GM21390 (cell line): ENCODE measurements at regions not wholly inside any gene's neighbourhood (a gene's known extent, or its start where the extent isn't known, plus 50 kb on each side); places are given as distances from the start of the nearest gene placed in this dataset.
"Not testable (repeated sequence)": the region's sequence is repeated elsewhere in the genome, so short reads cannot be mapped to it uniquely, and the experiment has no call there.

Experiments used
- ATAC-seq: cut with Tn5 transposase; IDR thresholded peaks from one replicate; pipeline ENCODE4 v1.9.1; 2021; ENCODE audit not compliant: unreplicated experiment

DNA sequence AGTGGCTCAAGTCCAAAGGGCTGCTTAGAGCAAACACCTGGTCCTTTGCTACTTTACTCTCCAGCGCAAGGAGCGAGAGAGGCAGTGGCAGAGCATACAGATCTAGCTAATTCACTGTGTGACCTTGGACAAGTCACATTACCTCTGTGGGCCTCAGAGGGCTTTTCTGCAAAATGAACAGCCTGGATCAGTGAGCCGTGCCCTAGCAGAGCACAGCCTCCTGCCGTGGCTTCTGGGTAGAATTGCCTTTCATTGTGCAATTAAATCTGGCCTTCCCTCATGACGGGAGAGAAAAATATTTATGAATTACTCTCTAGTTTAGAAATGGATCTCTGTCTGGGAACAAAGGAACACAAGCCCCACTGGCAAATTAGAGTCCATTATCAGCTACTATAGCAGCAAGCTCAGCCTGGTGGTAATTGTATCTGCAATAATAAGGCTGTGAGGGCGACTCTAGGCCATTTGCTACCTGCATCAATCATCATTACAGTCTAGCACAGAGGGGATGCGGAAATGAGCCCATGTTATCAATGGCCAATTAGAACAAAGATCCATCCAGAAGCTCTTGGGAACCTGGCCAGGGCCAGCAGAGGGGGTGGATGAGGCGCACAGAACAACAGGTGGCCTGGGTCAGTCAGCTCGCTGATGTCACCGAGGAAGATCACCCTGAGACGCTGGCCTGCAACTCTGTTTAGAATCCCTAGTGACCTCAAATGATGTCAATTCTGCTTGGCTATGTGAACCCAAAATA is 114.2 kb upstream of the LY86 start:
- ATAC-seq, result no peak

DNA sequence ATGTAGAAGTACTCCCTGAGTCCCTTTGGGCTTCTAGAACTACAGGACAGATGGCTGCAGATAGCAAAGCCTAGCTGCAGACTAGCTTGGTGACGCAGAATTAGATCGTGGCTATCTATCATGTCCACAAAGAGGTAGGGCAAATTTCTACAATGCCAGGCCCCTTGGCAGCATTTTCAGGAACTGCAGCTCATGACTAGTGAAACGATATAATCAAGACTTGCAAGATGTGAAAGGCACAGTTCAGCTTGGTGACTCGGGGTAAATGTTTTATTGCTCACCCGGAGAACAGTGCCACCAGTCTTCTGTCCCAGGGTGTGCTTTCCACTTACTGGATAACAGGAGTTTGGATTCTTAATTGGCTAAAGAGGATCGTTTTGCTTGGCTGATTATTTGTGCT is 108.7 kb upstream of the LY86 start:
- no peak for ATAC-seq

DNA sequence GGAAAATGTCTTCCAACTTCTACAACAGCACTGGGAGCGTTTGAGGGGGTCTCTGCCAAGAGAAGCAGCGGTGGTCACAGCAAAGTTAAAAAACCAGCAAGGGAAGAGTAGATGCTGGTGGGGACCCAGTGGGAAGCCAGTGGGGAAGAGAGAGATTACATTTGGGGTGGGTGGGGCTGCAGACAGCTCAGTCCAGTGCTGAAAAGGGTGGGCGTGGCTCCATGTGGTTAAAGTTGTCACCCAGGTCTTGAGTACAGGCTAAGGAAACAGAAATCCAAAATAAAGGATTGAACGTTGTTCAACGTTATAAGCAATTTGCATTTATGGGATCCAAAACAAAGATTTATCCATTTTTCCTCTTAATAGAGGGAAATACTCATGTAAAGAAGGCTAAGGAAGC is 106.3 kb upstream of the LY86 start:
- ATAC-seq, result no peak

DNA sequence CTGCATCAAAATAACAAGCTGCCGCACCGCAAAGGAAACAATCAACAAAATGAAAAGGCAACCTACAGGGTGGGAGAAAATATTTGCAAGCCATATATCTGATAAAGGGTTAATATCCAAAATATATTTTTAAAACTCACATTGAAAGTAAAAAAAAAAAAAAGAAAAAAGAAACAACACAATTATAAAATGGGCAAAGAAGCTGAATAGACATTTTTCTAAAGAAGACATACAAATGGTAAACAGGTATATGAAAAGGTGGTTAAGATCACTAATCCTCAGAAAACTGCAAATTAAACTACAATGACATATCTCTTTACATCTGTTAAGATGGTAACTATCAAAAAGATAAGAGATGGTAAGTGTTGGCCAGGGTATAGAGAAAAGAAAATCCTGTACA is 105.4 kb upstream of the LY86 start:
- no peak for ATAC-seq

DNA sequence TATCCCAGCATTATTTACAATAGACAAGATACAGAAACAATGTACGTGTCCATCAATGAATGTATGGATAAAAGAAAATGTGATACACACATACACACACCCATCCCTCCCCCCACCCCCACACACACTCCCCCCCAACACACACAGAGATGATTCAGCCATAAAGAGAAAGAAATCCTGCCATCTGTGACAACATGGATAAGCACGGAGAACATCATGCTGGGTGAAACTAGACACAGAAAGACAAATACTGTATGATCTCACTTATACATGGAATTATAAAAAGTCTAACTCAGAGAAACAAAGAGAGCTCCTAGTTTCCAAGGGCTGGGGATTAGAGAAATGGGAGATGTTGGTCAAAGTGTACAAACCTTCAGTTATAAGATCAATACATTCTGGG is 104.8 kb upstream of the LY86 start:
- no peak for ATAC-seq

DNA sequence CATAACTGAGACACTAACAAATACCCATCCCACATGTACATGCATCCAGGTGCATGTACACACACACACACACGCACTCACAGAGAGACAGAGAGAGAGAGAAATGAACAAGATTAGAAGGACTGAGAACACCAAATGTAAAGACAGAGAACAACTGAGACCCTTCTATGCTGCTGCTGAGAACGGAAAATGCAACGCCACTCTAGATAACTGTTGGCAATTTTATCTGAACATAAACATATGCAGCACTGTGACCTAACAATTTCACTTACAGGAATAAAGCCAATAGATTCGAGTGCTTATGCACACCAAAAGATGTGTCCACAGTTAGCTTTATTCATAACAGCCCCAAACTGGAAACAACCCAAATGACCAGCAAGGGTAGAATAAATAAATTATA is 103.8 kb upstream of the LY86 start:
- ATAC-seq, result no peak

DNA sequence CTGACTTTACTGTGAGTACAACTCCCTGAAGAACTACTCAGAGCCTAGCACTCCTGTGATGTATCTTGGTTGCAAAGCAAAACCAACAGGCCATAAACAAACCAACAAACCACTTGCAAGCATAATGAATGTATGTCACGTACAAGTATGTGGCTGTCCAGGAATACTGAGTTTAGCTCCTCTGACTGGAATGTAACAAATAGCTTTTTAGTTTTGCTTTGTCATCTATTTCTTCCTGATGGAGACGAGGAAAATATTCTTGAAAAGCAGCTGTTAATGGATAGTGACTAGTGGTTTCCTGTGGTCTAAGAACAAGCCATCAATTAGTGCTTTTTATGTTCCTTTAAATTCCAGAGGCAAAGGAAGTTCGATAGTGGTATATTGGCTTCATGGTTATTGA is 101.9 kb upstream of the LY86 start:
- ATAC-seq, result no peak

DNA sequence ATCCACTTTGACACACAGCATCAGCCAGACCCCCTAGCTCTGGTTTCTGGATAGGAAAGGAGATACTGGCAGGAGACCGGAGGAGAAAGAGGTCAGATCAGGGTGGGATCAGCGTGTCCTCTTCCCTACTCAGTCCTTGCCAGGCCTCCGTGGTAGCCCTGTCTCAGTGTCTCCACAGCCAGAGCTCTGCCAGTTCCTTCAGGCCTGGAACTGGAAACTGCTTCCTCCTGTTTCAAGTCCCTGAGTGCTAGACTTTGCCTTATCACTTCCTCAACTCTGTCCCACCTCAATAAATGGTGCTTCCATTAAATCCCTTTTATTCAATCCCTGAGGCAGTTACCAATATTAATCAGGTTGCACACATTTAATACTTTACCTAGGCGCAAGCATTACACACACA is 96.8 kb upstream of the LY86 start:
- no peak for ATAC-seq

DNA sequence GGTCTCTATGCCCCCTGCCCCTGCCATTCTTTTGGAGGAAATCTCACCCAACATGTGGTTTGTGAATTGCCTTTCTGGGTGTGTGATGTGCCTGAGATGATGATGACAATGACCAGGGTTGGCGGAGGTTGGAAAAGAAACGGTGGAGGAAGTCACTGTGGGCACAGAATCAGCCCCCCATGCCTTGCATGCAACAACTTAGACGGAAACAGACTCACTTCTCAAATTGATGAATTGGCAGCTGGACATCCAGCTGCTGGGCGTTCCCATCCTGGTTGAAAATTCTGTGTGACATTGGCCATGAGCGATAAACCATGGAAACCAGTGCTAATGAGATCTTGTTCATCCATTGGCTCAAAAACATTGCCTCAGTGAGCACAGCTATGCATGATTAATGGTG is 95.8 kb upstream of the LY86 start:
- ATAC-seq, result no peak

DNA sequence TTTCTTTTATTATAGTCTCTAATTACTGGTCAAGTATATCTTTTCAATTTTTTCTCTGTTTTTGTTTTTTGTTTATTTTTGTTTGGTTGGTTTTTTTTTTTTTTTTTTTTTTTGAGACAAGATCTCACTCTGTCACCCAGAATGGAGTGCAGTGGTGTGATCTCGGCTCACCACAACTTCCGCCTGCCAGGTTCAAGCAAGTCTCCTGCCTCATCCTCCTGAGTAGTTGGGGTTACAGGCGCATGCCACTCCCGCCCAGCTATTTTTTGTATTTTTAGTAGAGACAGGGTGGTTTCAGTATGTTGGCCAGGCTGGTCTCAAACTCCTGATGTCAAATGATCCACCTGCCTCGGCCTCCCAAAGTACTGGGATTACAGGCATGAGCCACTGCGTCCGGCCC is 94.4 kb upstream of the LY86 start:
- not testable (repeated sequence) for ATAC-seq

DNA sequence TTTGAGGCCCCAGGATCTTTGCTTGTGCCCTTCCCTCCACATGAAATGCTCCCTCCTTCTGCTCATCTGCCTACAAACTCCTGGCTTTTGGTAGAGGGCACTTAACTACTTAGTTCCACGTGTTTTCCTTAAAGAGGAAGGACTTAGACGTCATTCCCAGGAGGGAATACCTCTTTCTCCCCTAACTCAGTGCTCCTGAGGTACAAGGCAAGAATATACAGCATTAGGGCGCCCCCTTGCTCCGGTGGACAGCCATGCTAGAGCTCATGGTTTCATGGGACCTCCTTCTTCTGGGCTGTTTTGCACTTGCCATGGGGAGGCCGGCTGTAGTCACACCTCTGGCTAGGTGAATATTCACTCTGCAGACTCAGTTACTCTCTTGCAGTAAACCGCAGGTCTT is 93.8 kb upstream of the LY86 start:
- ATAC-seq, result peak; percentile 58

DNA sequence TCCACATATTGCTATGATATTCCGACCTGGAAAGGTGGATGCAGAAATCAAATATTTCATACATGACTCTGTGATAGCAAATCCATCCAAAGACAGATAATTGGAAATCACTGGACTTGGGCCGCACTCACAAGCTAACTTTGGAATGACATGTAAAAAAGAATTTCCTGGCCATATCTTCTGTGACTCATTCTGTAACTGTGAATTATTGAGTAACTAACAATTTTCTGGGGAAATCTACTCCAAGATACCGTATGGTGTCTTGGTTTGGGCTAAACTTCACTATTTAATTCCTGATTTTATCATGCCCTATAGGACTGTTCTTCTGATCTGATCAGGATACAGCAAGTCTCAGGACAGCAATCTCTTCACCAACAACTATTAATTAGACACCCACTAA is 92.7 kb upstream of the LY86 start:
- ATAC-seq, result no peak

DNA sequence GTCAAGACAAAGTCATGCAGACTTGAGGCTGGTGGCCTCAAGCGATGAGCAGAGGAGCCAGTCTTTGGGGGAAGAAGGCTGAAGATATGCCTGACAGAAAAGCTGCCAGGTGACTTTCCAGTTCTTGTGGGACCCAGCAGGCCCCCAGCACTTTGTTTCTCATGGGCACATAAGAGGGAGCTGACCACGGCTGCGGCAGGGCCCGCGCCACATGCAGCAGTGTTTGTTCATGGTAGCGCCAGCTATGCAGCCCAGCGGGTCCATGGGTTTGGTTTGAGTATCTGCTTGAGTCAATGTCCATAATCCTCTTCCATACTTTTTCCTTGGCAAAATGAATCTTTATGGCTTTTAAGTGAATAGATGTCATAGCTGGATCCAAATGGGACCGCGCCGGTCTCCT is 91.0 kb upstream of the LY86 start:
- ATAC-seq, result no peak

DNA sequence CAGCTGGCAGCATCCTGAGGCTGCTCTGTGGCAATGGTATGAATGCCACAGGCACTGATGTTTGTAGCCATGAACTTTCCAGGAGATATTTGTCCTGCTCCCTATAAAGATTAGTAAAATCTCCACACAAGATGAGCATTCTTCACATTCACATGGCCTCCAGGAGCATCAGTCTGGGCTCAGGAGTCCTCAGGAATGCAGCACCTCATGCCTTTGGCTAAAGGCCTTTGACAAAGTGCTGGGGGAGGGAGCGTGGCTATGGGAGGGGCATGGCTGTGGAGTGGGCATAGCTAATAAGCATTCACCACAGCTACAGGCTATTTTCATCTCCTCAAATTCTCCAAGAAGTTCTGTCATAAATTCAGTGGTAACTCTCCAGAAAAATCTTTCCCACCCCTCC is 90.5 kb upstream of the LY86 start:
- ATAC-seq, result no peak

DNA sequence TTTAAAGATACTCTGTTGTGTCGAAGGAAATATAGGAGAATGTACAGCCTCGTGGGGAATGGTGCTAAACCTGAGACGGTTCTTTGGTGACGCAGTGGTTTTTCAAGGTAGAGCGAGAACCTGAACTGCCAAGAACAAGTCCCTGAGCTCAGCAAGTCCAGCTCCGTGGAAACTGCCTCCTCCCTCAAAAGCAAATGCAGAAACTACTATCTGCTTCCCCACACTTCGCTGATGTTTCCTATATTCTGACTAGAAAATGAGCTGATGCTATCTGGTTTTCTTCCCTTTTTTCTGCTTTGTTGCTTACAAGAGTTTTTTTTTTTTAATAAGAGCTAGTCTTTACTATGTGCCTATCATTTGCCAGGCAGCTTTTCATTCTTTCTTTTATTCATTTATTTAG is 85.3 kb upstream of the LY86 start:
- ATAC-seq, result no peak

DNA sequence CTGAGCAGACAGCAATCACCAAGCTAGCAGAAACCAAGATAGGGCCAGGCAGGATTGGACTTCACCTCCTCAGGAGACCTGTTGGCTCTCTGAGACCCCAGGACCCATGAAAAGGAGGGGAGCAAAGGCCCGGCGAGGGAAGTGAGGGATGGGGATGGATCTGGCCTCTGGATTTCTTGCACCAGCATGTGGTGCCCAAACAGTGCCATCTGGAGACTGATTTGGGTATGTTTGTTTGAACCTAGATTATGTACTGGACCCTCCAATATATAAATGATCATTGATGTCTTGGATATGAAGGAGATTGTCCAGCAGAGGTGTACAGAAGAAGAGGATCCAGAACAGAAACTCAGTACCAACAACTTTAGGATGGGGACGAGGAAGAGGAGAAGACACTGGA is 83.4 kb upstream of the LY86 start:
- ATAC-seq, result no peak

DNA sequence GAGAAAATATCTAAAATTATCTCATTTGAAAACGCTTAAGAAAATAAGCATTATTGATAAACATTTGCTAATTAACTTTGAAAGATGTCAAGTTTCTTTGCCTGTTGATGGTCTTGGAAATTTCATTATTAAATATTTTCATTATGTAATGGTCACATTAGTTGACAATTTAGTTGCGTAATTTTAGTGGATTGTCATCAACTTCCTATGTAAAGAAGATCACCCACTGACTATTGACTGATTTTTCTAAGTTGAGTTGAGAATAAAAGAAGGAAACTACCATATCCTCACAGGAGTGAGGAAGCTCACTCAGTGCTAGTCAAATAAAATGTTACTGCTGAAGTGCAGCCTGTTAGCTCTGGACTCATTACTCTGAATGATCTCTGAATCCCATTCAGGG is 79.9 kb upstream of the LY86 start:
- no peak for ATAC-seq

DNA sequence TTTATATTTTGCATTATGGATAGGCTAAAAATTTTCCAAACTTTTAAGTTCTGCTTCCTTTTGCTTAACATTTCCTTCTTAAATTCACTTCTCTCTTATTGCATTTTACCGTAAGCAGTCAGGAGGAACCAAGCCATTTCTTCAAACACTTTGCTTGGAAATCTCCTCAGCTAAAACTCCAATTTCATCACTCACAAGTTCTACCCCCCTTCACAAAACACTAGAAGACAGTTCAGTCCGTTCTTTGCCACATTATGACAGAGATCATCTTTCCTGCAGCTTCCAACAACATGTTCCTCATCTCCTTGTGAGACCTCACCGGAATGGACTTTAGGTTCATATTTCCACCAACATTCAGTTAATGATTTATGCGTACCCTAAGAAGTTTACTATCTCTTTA is 79.2 kb upstream of the LY86 start:
- no peak for ATAC-seq

DNA sequence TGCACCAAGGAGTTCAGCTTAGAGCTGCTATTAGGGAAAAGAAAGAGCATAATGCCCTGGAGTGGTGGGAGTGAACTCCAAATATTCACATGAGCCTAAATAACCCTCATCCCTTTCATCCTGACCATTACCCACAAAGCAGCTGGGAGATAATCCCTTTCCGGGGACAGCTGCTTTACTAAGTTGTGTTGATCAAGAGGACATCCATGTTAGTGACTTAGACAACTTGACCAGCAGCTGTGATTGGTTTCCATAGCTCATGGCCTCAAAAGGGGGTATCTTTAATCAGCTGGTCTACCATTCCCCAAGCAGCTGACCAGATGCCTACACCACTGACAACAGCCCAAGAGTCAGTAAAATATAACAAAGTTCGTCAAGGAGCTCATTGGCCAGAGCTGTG is 75.8 kb upstream of the LY86 start:
- no peak for ATAC-seq

DNA sequence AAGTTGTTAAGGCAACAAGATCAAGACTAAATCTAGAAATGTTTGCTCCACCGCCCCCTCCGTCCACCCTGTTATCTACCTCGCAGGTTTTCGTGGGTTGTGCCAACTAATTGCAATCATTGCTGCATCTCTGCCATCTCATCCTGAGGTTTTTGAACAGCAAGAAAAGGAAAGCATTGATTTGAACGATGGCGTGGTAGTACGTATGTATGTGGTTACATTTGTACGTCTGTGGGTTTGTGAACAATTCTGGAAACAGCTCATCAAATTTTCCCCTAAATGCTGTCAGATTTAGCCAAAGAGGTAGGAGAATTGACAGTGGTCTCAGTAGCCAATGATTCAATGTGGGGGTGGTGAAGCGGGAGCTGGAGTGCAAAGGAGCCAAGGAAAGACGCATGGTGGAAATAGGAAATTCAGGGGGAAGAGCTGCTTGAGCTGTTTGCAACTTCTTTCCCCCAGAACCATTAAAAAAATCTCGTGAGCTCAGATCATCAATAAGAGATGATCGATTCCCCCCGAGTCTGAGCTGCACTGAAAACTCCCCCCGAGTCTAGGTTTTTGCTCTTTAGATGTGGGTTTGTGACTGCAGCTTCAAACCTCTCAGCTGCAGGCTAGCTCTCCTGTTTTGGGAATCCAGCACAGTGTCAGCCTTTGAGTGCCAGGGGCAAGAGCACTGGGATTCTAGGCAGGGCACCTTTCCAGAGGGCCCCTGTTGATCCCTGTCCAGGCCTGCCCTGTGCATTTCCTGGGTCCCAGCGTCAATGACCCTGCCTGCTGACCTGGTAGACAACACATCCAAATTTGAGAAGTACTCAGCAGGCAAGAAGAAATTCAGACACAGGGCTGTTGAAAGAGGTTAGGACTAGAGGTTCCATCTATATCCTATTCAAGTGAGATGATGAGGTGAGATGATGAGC is 72.6 kb upstream of the LY86 start:
- ATAC-seq, result peak; percentile 70

DNA sequence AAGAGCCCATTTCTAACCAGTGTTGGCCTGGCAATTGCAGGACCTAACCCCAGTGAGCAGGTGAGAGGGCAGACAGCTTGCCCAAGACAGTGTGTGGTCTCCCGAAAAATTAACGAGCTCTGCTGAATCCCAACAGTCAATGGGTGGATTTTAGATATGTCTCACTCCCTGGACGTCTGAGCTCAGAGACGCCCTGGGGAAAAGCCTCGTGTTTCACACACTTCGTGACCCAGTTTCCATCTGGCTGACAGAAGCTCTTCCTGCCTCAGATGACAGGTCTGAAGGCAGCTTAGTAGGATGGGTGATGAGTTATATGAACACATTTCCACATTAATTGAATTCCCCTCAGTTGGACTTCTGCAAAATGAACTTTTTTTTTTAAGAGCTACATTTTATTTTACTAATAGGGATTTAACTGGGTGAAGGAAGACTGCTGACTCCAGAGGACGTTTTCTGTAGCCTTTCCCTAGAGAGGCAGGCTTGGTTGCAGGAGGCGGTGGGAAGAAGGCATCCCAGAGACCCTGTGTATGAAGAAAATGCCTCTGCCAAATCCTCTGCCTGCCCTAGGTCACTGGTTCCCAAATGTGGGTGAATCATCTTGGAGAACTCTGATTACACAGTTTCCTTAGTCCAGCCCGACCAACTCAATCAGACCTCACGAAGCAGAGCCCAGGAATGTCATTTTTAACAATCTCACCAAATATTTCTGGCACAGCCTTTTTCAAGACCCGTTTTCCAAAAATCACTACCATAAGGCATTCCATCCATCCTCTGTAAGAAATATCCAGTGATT is 71.7 kb upstream of the LY86 start:
- ATAC-seq, result no peak
